Natural killer cell (primary cell): ENCODE measurements at regions not wholly inside any gene's neighbourhood (a gene's known extent, or its start where the extent isn't known, plus 50 kb on each side); places are given as distances from the start of the nearest gene placed in this dataset.
"Not testable (repeated sequence)": the region's sequence is repeated elsewhere in the genome, so short reads cannot be mapped to it uniquely, and the experiment has no call there.

Source experiments
- ATAC-seq, 3 donors: fragments of 150-1000 bp in 2 of 3; fragments of 200-7000 bp in 1 of 3; cut with Tn5 transposase; 1 replicate in 1 of 3; 2 replicates in 2 of 3; pipeline ENCODE4 v1.10.0; 2021; ENCODE audit warnings: mild to moderate bottlenecking in 2 of 3, moderate library complexity in 2 of 3
- DNase-seq, 2 donors: peaks; one replicate each; pipeline versions ENCODE4 v3.0.0 to v3.0.0-alpha.2; 2013 to 2021; ENCODE audit warnings: mixed read lengths in 1 of 2
- H3K27ac ChIP-seq: one replicate; pipeline ENCODE4 v1.5.1; 2013; ENCODE audit warnings: mild to moderate bottlenecking, low read length
- H3K27me3 ChIP-seq: one replicate; pipeline ENCODE4 v1.6.1; 2013; ENCODE audit warnings: low read length; ENCODE audit not compliant: control insufficient read depth, insufficient read depth
- H3K36me3 ChIP-seq: one replicate; pipeline ENCODE4 v1.6.1; 2013; ENCODE audit warnings: low read length; ENCODE audit not compliant: control insufficient read depth, insufficient read depth
- H3K4me1 ChIP-seq: one replicate; pipeline ENCODE4 v1.6.1; 2013; ENCODE audit warnings: low read length; ENCODE audit not compliant: control insufficient read depth, insufficient read depth
- H3K4me3 ChIP-seq: one replicate; pipeline ENCODE4 v1.5.1; 2013; ENCODE audit warnings: low read length
- H3K9me3 ChIP-seq: one replicate; pipeline ENCODE4 v1.6.1; 2013; ENCODE audit warnings: low read length; ENCODE audit not compliant: control insufficient read depth, insufficient read depth
- H3K27ac Mint-ChIP-seq, 2 donors: one replicate each; pipeline ENCODE4 v1.8.0; 2022; ENCODE audit warnings: mild to moderate bottlenecking in 2 of 2, mixed read lengths in 2 of 2, moderate library complexity in 1 of 2
- H3K27me3 Mint-ChIP-seq, 2 donors: one replicate each; pipeline ENCODE4 v1.8.0; 2022; ENCODE audit warnings: low read depth in 2 of 2, mixed read lengths in 2 of 2
- H3K36me3 Mint-ChIP-seq: one replicate; pipeline ENCODE4 v1.8.0; 2022; ENCODE audit warnings: mixed read lengths
- H3K4me1 Mint-ChIP-seq, 2 donors: one replicate each; pipeline ENCODE4 v1.8.0; 2022; ENCODE audit warnings: mixed read lengths in 2 of 2
- H3K4me3 Mint-ChIP-seq: one replicate; pipeline ENCODE4 v1.8.0; 2022; ENCODE audit warnings: mild to moderate bottlenecking, moderate library complexity, mixed read lengths
- H3K9me3 Mint-ChIP-seq, 2 donors: one replicate each; pipeline ENCODE4 v1.8.0; 2022; ENCODE audit warnings: mixed read lengths in 2 of 2
- CTCF ChIP-seq: fragments of 200-600 bp; IDR thresholded peaks from one replicate; pipeline ENCODE4 v1.8.0; 2022; ENCODE audit warnings: antibody characterized with exemption
- WGBS: methylation state at CpG from one replicate; pipeline ENCODE4 v1.1.7; 2013; ENCODE audit warnings: missing lambda C conversion rate; ENCODE audit not compliant: insufficient coverage; 5-methylcytosine and 5-hydroxymethylcytosine counted together
- intact Hi-C: fragments of 100-400 bp; cut with micrococcal nuclease; formaldehyde crosslinking; loops from one replicate; pipeline ENCODE4 v1.14.2; 2022

GRCh38 chr4:137806420-137806819, 274.1 kb upstream of the PCDH18 start:
- H3K9me3 Mint-ChIP-seq = peaks cover 5 to 10% of the 10 kb centered on the region in 2 donors
- no peak overlapping the region for H3K27ac ChIP-seq
- no peak overlapping the region for H3K27ac Mint-ChIP-seq
- no peak overlapping the region for H3K4me3 Mint-ChIP-seq
- H3K27me3 ChIP-seq = no peaks in the 10 kb centered on the region
- H3K4me3 ChIP-seq = no peak overlapping the region
- H3K27me3 Mint-ChIP-seq = no peaks in the 10 kb centered on the region
- H3K4me1 Mint-ChIP-seq = no peaks in the 10 kb centered on the region
- intact Hi-C loops = no loop called here
- TF ChIP-seq CTCF = no peak
- H3K4me1 ChIP-seq = no peaks in the 10 kb centered on the region
- H3K36me3 Mint-ChIP-seq = no peaks in the 10 kb centered on the region
- WGBS = no CpG with 5 or more reads among the region's 3 CpGs
- H3K9me3 ChIP-seq = peaks cover 4% of the 10 kb centered on the region
- no peaks in the 10 kb centered on the region for H3K36me3 ChIP-seq
- DNase-seq = no peak
- no peak for ATAC-seq

- Histone ChIP-seq H3K9me3 (peaks cover 4% of the 10 kb centered on the region), H3K36me3 (no peaks in the 10 kb centered on the region), H3K27me3 (no peaks in the 10 kb centered on the region), H3K4me1 (no peaks in the 10 kb centered on the region), H3K4me3 (no peak overlapping the region), H3K27ac (no peak overlapping the region)
- Mint-ChIP-seq H3K27ac (no peak overlapping the region), H3K36me3 (no peaks in the 10 kb centered on the region), H3K27me3 (no peaks in the 10 kb centered on the region), H3K4me3 (no peak overlapping the region), H3K4me1 (no peaks in the 10 kb centered on the region), H3K9me3 (peaks cover 10 to 12% of the 10 kb centered on the region in 2 donors)
- ATAC-seq = no peak
- no peak for TF ChIP-seq CTCF
- intact Hi-C loops = no loop called here
- no peak for DNase-seq
- 85% methylated on average over 9 of the region's 10 CpGs for WGBS
Observed at GRCh38 chr4:137804906-137805495, 272.7 kb upstream of the PCDH18 start.

- Histone ChIP-seq H3K4me3 (no peak overlapping the region), H3K9me3 (no peaks in the 10 kb centered on the region), H3K36me3 (no peaks in the 10 kb centered on the region), H3K27ac (no peak overlapping the region), H3K4me1 (no peaks in the 10 kb centered on the region), H3K27me3 (no peaks in the 10 kb centered on the region)
- Mint-ChIP-seq H3K4me3 (no peak overlapping the region), H3K9me3 (peaks cover 10 to 12% of the 10 kb centered on the region in 2 donors), H3K36me3 (no peaks in the 10 kb centered on the region), H3K27ac (no peak overlapping the region), H3K27me3 (no peaks in the 10 kb centered on the region), H3K4me1 (no peaks in the 10 kb centered on the region)
- no peak for ATAC-seq
- DNase-seq = no peak
- no peak for TF ChIP-seq CTCF
- no CpG with 5 or more reads among the region's 1 CpG for WGBS
- intact Hi-C loops = no loop called here
Observed at GRCh38 chr4:137800861-137801260, 268.6 kb upstream of the PCDH18 start.

- H3K4me1 Mint-ChIP-seq = no peaks in the 10 kb centered on the region
Observed at GRCh38 chr4:137794764-137795254, 262.5 kb upstream of the PCDH18 start.

GRCh38 chr4:137789263-137789662, 257.0 kb upstream of the PCDH18 start:
- H3K27me3 ChIP-seq, H3K36me3 Mint-ChIP-seq, H3K27ac ChIP-seq, H3K9me3 ChIP-seq, H3K27ac Mint-ChIP-seq, H3K4me1 ChIP-seq, H3K4me3 Mint-ChIP-seq, H3K4me1 Mint-ChIP-seq, H3K4me3 ChIP-seq, DNase-seq, H3K36me3 ChIP-seq, ATAC-seq, H3K27me3 Mint-ChIP-seq, intact Hi-C loops: not testable (repeated sequence)
- WGBS = 80% methylated on average over 2 of the region's 3 CpGs
- H3K9me3 Mint-ChIP-seq = peaks cover 20 to 25% of the 10 kb centered on the region in 2 donors

More at GRCh38 chr4:137794764-137795254, 262.5 kb upstream of the PCDH18 start:
- Mint-ChIP-seq H3K4me3 (no peak overlapping the region), H3K27ac (no peak overlapping the region), H3K36me3 (no peaks in the 10 kb centered on the region), H3K9me3 (peaks cover 9 to 16% of the 10 kb centered on the region in 2 donors), H3K27me3 (no peaks in the 10 kb centered on the region)
- DNase-seq (no peak), ATAC-seq (no peak)
- intact Hi-C loops = no loop called here
- no peaks in the 10 kb centered on the region for H3K4me1 ChIP-seq
- H3K36me3 ChIP-seq = no peaks in the 10 kb centered on the region
- H3K27ac ChIP-seq = no peak overlapping the region
- no peaks in the 10 kb centered on the region for H3K27me3 ChIP-seq
- H3K4me3 ChIP-seq = no peak overlapping the region
- peaks cover 2% of the 10 kb centered on the region for H3K9me3 ChIP-seq
- TF ChIP-seq CTCF = no peak
- 77% methylated on average over 6 of the region's 6 CpGs for WGBS
